GM13977 (cell line): ENCODE measurements at regions not wholly inside any gene's neighbourhood (a gene's known extent, or its start where the extent isn't known, plus 50 kb on each side); places are given as distances from the start of the nearest gene placed in this dataset.

Source experiments
- DNase-seq: peaks from one replicate; pipeline ENCODE4 v3.0.0; 2012; ENCODE audit warnings: low spot score
- CTCF ChIP-seq: IDR thresholded peaks from 2 replicates; pipeline ENCODE4 v1.5.1; 2012; ENCODE audit warnings: mild to moderate bottlenecking, control low read depth; ENCODE audit not compliant: insufficient read depth; ENCODE audit errors: extremely low read depth, missing control alignments
- in situ Hi-C: fragments of 300-500 bp; cut with MboI; formaldehyde crosslinking; loops from one replicate; pipeline ENCODE4 v1.12.0; 2022; ENCODE audit warnings: low sequenced_read_pairs, low pct_unique_long_range_greater_than_20kb, mixed read lengths, inconsistent platforms; ENCODE audit not compliant: unreplicated experiment

- in situ Hi-C loops = no loop called here
Measured at GRCh38 chr7:155874010-155874409, 61.7 kb upstream of the SHH start.

GRCh38 chr7:155872678-155873369 lies 60.6 kb upstream of the SHH start:
- in situ Hi-C loops = no loop called here
- DNase-seq = no peak

More at GRCh38 chr7:155874010-155874409, 61.7 kb upstream of the SHH start:
- TF ChIP-seq CTCF = no peak
- no peak for DNase-seq

GRCh38 chr7:155871211-155871610 lies 58.9 kb upstream of the SHH start:
- no peak for TF ChIP-seq CTCF
- DNase-seq = no peak
- in situ Hi-C loops = no loop called here

More at GRCh38 chr7:155872678-155873369, 60.6 kb upstream of the SHH start:
- no peak for TF ChIP-seq CTCF

- no peak for TF ChIP-seq CTCF
- DNase-seq = no peak
- in situ Hi-C loops = no loop called here
Measured at GRCh38 chr7:155870334-155871180, 58.3 kb upstream of the SHH start.

GRCh38 chr7:155869784-155870076 lies 57.5 kb upstream of the SHH start:
- TF ChIP-seq CTCF = no peak
- no peak for DNase-seq
- in situ Hi-C loops = no loop called here

- in situ Hi-C loops = no loop called here
Measured at GRCh38 chr7:155868955-155869783, 56.9 kb upstream of the SHH start.

More at GRCh38 chr7:155868955-155869783, 56.9 kb upstream of the SHH start:
- no peak for DNase-seq
- TF ChIP-seq CTCF = no peak
